ENCODE measurements at regions not wholly inside any gene's neighbourhood (a gene's known extent, or its start where the extent isn't known, plus 50 kb on each side); places are given as distances from the start of the nearest gene placed in this dataset.

- DNase-seq = no peak
Observed at GRCh38 chr3:11919390-11919789, 72.7 kb upstream of the TAMM41 start.

DNA sequence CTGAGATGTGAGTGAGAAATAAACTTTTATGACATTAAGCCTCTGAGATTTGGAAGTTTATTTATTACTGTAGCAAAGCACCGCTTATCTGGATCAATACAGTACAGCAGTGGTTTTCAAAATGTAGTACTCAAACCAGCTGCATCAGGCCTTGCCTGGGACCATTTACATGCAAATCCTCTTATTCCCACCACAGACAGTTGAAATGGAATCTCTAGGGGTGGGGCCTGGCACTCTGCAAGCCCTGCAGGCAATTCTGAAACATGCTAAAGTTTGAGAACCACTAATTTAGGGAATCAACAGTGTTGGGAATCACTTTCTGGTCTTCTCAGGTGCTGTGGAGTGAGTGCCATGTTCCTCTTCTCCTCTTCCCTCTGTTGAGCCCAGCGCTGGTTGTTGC is 77.8 kb upstream of the TAMM41 start:
- DNase-seq = no peak

DNA sequence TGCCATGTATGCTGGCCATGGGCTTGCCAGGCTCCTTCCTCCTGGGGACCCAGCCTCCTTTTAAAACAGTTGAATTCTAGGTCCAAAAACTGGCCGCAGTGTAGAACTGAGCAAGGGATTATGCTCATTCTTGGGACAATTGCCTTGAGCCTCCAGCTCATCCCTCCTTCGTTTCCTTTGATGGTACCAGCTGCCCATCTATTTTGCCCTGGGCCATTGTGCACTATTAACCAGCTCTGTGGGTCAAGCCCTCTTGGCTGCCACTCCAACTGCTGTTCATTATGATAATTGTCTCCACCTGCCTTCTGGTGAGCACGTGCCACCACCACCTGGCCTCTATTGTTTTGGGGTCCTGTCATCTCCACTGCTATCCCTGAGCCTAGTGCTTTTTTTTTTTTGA is 75.8 kb upstream of the SYN2 start:
- no peak for DNase-seq

GRCh38 chr3:11929531-11929930 is 74.7 kb upstream of the SYN2 start:
- no peak for DNase-seq

GRCh38 chr3:11930084-11930483 is 74.1 kb upstream of the SYN2 start:
- no peak for DNase-seq

DNA sequence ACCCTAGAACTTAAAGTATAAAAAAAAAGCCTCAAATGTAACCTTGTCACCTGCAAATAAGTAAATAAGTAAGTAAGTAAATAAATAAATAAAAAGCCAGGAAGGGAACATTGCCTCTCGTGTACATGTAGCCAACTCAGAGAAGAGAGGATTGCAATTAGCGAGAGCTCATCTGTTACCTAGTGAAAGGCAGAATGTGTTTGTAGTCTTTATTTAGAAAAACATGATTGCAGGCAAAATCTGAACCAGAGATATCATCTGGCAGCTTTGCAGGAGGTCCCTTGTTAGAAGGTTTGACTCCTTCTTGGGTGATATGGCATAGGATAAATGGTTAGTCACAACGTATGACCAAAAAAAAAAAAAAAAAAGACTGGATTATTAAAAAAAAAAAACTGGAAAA is 71.6 kb upstream of the SYN2 start:
- DNase-seq = no peak

- no peak for DNase-seq
Observed at GRCh38 chr3:11933529-11933928, 70.7 kb upstream of the SYN2 start.

DNA sequence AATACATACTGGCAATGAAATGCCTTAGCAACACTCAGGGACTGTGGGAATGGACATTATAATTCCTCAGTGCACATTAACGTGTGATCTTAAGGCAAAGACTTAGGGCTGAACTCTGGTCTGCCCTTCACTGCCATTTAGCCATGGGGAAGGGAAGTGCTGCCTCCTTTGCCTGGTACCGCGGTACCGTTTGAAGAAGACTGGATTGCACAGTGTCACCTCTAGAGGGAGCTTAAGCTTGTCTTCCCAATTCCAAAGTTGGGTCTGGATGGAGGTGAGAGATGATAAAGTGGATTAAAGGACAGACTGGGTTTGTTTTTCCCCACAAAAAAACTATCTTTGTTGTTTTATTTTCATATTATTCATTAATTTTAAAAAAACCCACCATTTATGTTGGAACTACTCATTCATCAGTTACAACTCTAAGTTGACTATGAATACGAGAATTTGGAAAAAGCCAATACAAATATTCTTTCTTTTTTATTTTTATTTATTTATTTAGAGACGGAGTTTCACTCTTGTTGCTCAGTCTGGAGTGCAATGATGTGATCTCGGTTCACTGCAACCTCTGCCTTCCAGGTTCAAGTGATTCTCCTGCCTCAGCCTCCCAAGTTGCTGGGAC is 60.0 kb upstream of the SYN2 start:
- no peak for DNase-seq

DNA sequence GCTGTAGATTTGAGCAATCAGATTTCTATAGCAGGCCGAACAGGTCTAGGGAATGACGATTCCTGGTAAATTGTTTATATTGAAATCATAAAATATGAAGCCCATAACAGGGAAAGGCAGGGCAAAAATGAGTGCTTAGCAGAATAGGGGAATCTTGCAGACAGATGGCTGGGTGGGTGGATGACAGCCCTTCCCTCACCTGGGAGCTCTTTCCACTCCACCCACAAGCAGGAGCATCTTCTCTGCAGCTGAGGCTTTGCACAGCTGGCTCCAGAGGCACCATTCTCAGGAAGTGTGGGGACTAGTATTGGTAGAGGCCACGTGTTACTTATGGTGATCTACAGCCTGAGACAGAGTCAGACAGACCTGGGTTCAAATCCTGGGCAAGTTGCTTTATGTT is 55.9 kb upstream of the SYN2 start:
- DNase-seq = no peak

DNA sequence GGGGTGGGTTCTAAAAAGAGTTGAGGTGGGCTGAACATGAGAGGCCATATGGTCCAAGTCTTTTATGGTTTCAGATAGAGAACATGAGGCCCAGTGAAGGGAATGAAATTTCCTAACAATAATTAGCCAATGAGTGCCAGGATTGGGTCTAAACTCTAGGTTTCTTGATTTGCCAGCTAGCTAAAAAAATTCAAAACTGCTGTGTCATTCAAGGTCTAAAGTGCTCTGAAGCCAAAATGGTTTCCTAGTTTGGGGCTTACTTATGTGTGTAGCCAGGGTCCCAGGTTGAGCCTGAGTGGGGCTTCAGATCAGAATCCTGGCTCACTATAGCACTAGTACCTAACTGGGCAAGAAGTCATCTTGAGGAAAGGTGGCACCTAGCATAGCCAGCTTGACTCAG is 55.3 kb upstream of the SYN2 start:
- DNase-seq = no peak

GRCh38 chr3:11949351-11949750 is 54.8 kb upstream of the SYN2 start:
- DNase-seq = no peak

- DNase-seq = no peak
Observed at GRCh38 chr3:11950576-11950975, 53.6 kb upstream of the SYN2 start.

DNA sequence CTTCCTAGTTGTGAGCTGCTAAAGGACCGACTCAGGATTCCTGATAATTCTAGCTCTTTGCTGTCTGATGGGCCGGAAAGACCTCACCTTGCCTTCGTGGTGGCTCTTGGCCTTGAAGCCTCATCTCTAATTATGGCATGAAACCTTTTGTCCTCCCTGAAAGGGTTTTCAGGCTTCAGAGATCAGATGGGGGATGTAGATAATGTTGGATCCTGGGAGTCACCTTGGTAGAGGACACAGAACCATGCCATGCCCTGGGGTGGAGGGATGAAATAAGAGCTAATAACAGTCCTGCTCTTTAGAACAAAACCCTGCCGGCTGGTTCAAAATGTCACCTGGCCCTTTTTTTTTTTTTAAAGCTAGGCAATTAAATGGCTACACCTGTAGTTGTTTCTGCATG is 50.8 kb upstream of the SYN2 start:
- DNase-seq = no peak

- no peak for DNase-seq
Observed at GRCh38 chr3:11953778-11954177, 50.4 kb upstream of the SYN2 start.

DNA sequence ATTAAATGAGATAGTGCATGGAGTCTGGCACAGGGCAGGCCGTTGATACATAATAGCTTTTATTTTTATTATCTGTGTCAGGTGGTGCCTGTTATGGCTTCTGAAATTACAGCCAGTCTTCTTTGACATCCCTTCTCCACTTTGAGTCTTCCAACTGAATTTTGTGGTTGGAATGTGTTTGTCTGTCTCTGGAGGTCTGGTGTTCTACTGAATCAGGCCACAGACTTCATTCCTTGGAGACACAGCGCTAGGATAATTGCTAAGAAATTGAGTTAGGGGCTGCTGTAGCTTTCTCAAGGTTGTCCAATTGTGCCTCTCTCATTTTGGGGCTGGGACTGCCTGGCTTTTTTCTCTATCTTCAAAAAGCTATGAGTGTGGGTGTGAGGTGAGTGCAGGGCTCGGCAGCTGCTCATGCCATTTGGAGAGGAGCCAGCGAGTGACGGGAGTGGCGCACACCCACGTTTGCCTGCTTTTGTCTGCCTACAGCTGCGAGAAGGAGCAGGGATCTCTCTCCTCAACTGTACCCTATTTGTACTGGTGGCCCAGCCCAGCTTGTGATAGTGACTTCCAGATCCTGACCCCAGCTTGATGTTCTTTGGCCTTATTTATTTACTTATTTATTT is 49.8 kb upstream of the SYN2 start:
- DNase-seq = no peak
